ENCODE measurements at regions not wholly inside any gene's neighbourhood (a gene's known extent, or its start where the extent isn't known, plus 50 kb on each side); places are given as distances from the start of the nearest gene placed in this dataset.
"Not testable (repeated sequence)": the region's sequence is repeated elsewhere in the genome, so short reads cannot be mapped to it uniquely, and the experiment has no call there.

GRCh38 chr1:34364376-34364775 lies 187.7 kb downstream of the C1orf94 start:
- Histone ChIP-seq H3K9me3 (no peaks in the 10 kb centered on the region), H3K4me1 (no peaks in the 10 kb centered on the region), H3K36me3 (no peaks in the 10 kb centered on the region), H3K4me3 (ENCODE audit: low read depth, low read length) (no peak overlapping the region), H3K27me3 (no peaks in the 10 kb centered on the region)
- no peak for TF ChIP-seq CTCF (IDR thresholded peaks at IDR 0.05; ENCODE audit: low read depth, low read length)
- no peak for DNase-seq

GRCh38 chr1:34365295-34365694 lies 188.6 kb downstream of the C1orf94 start:
- Histone ChIP-seq H3K27me3 (no peaks in the 10 kb centered on the region), H3K4me1 (no peaks in the 10 kb centered on the region), H3K4me3 (ENCODE audit: low read depth, low read length) (no peak overlapping the region), H3K9me3 (no peaks in the 10 kb centered on the region), H3K36me3 (no peaks in the 10 kb centered on the region)
- TF ChIP-seq CTCF (IDR thresholded peaks at IDR 0.05; ENCODE audit: low read depth, low read length), result no peak
- no peak for DNase-seq

- Histone ChIP-seq H3K36me3 (no peaks in the 10 kb centered on the region), H3K4me1 (no peaks in the 10 kb centered on the region), H3K9me3 (no peaks in the 10 kb centered on the region), H3K27me3 (no peaks in the 10 kb centered on the region), H3K4me3 (ENCODE audit: low read depth, low read length) (no peak overlapping the region)
- no peak for DNase-seq
- no peak for TF ChIP-seq CTCF (IDR thresholded peaks at IDR 0.05; ENCODE audit: low read depth, low read length)
These were observed 190.3 kb downstream of the C1orf94 start for GRCh38 chr1:34366875-34367624.

- H3K4me3 ChIP-seq (ENCODE audit: low read depth, low read length), result no peak overlapping the region
- no peaks in the 10 kb centered on the region for H3K9me3 ChIP-seq
- no peaks in the 10 kb centered on the region for H3K27me3 ChIP-seq
- DNase-seq, result no peak
- no peaks in the 10 kb centered on the region for H3K36me3 ChIP-seq
- TF ChIP-seq CTCF (IDR thresholded peaks at IDR 0.05; ENCODE audit: low read depth, low read length), result no peak
- H3K4me1 ChIP-seq, result no peaks in the 10 kb centered on the region
These were observed 191.2 kb downstream of the C1orf94 start for GRCh38 chr1:34367954-34368353.

- no peaks in the 10 kb centered on the region for H3K9me3 ChIP-seq
- H3K4me1 ChIP-seq, result no peaks in the 10 kb centered on the region
- TF ChIP-seq CTCF (IDR thresholded peaks at IDR 0.05; ENCODE audit: low read depth, low read length), result no peak
- no peak for DNase-seq
- no peaks in the 10 kb centered on the region for H3K27me3 ChIP-seq
- H3K36me3 ChIP-seq, result no peaks in the 10 kb centered on the region
- no peak overlapping the region for H3K4me3 ChIP-seq (ENCODE audit: low read depth, low read length)
These were observed 193.2 kb downstream of the C1orf94 start for GRCh38 chr1:34369701-34370455.

- Histone ChIP-seq H3K36me3 (no peaks in the 10 kb centered on the region), H3K27me3 (no peaks in the 10 kb centered on the region), H3K4me3 (ENCODE audit: low read depth, low read length) (no peak overlapping the region), H3K4me1 (no peaks in the 10 kb centered on the region), H3K9me3 (no peaks in the 10 kb centered on the region)
- no peak for TF ChIP-seq CTCF (IDR thresholded peaks at IDR 0.05; ENCODE audit: low read depth, low read length)
- DNase-seq, result no peak
These were observed 194.0 kb downstream of the C1orf94 start for GRCh38 chr1:34370748-34371147.

- H3K4me3 ChIP-seq (ENCODE audit: low read depth, low read length); DNase-seq; H3K36me3 ChIP-seq; H3K9me3 ChIP-seq; H3K4me1 ChIP-seq; H3K27me3 ChIP-seq: not testable (repeated sequence)
These were observed 194.5 kb downstream of the C1orf94 start for GRCh38 chr1:34371179-34371578.

Measured in BE2C (cell line).